Lower leg skin (tissue), 3 donors: ENCODE measurements at regions not wholly inside any gene's neighbourhood (a gene's known extent, or its start where the extent isn't known, plus 50 kb on each side); places are given as distances from the start of the nearest gene placed in this dataset.

Experiments used
- CTCF ChIP-seq, 3 donors: fragments of 450-650 bp; IDR thresholded peaks; one replicate each; pipeline ENCODE4 v1.5.1; 2016; ENCODE audit warnings: antibody characterized with exemption in 3 of 3, mild to moderate bottlenecking in 3 of 3, moderate library complexity in 2 of 3
- POLR2A ChIP-seq, 2 donors: fragments of 450-650 bp; IDR thresholded peaks; one replicate each; pipeline ENCODE4 v1.6.1; 2016 to 2017; ENCODE audit warnings: antibody characterized with exemption in 2 of 2, mild to moderate bottlenecking in 1 of 2, moderate library complexity in 1 of 2

GRCh38 chr18:6486313-6486712, 71.6 kb upstream of the L3MBTL4 start:
- TF ChIP-seq CTCF (IDR thresholded peaks at IDR 0.05) (no peak), POLR2A (IDR thresholded peaks at IDR 0.05) (no peak)
